Gastroesophageal sphincter (tissue), 3 donors: ENCODE measurements at regions not wholly inside any gene's neighbourhood (a gene's known extent, or its start where the extent isn't known, plus 50 kb on each side); places are given as distances from the start of the nearest gene placed in this dataset.

Experiments used
- CTCF ChIP-seq, 4 experiments: fragments of 200-600 bp in 2 of 4; fragments of 450-650 bp in 2 of 4; sonication (generic) in 1 of 4; IDR thresholded peaks; one replicate each; pipeline ENCODE4 v1.5.1; 2017 to 2019; ENCODE audit warnings: antibody characterized with exemption in 4 of 4, mild to moderate bottlenecking in 2 of 4, moderate library complexity in 2 of 4
- POLR2A ChIP-seq, 2 donors: fragments of 450-650 bp; IDR thresholded peaks; one replicate each; pipeline ENCODE4 v1.6.1; 2017; ENCODE audit warnings: antibody characterized with exemption in 2 of 2, mild to moderate bottlenecking in 2 of 2, moderate library complexity in 1 of 2
- POLR2AphosphoS5 ChIP-seq: sonication (generic); formaldehyde crosslinking; IDR thresholded peaks from one replicate; pipeline ENCODE4 v1.6.1; 2017; ENCODE audit warnings: antibody characterized with exemption

GRCh38 chr16:35342012-35342411 is 1882.6 kb downstream of the TP53TG3F start:
- TF ChIP-seq CTCF (IDR thresholded peaks at IDR 0.05) (no peak), POLR2AphosphoS5 (no peak), POLR2A (IDR thresholded peaks at IDR 0.05) (no peak)
